Cardiac muscle cell (in vitro differentiated cells and primary cell): ENCODE measurements at regions not wholly inside any gene's neighbourhood (a gene's known extent, or its start where the extent isn't known, plus 50 kb on each side); places are given as distances from the start of the nearest gene placed in this dataset.

Experiments used
- DNase-seq, 2 donors: peaks; one replicate each; pipeline versions ENCODE4 v3.0.0 to v3.0.0-alpha.2; 2010 to 2017; ENCODE audit warnings: low read depth in 1 of 2, low spot score in 1 of 2
- H3K27ac ChIP-seq: fragments of 200-600 bp; sonication (generic); 2 replicates; pipeline ENCODE4 v1.5.1; 2016
- H3K27me3 ChIP-seq: fragments of 200-600 bp; sonication (generic); 2 replicates; pipeline ENCODE4 v1.6.0; 2016; ENCODE audit warnings: control low read depth
- H3K36me3 ChIP-seq: fragments of 200-600 bp; sonication (generic); 2 replicates; pipeline ENCODE4 v1.5.1; 2016; ENCODE audit warnings: control low read depth
- H3K4me1 ChIP-seq: fragments of 200-600 bp; sonication (generic); 2 replicates; pipeline ENCODE4 v1.8.1; 2017; ENCODE audit warnings: low read depth, mild to moderate bottlenecking, mixed run types
- H3K4me3 ChIP-seq: fragments of 200-600 bp; sonication (generic); 2 replicates; pipeline ENCODE4 v1.5.1; 2016; ENCODE audit warnings: mild to moderate bottlenecking
- H3K9me3 ChIP-seq: fragments of 200-600 bp; sonication (generic); 2 replicates; pipeline ENCODE4 v1.5.1; 2017; ENCODE audit warnings: low read depth, mild to moderate bottlenecking, control low read depth
- CTCF ChIP-seq: IDR thresholded peaks from 2 replicates; pipeline ENCODE4 v1.5.1; 2012; ENCODE audit warnings: low read depth, mild to moderate bottlenecking, low read length

GRCh38 chr18:13989199-13989598 is 73.9 kb upstream of the MC2R start:
- H3K27me3 ChIP-seq, result no peaks in the 10 kb centered on the region
- no peaks in the 10 kb centered on the region for H3K36me3 ChIP-seq
- no peaks in the 10 kb centered on the region for H3K9me3 ChIP-seq
- no peak for DNase-seq
- no peak overlapping the region for H3K4me3 ChIP-seq
- no peak for TF ChIP-seq CTCF
- H3K27ac ChIP-seq, result no peak overlapping the region
- H3K4me1 ChIP-seq, result no peaks in the 10 kb centered on the region

GRCh38 chr18:13987956-13988355 is 72.6 kb upstream of the MC2R start:
- no peak for DNase-seq
- Histone ChIP-seq H3K27ac (no peak overlapping the region), H3K9me3 (no peaks in the 10 kb centered on the region), H3K27me3 (no peaks in the 10 kb centered on the region), H3K4me3 (no peak overlapping the region), H3K4me1 (no peaks in the 10 kb centered on the region), H3K36me3 (no peaks in the 10 kb centered on the region)
- no peak for TF ChIP-seq CTCF

GRCh38 chr18:13984080-13984479 is 68.7 kb upstream of the MC2R start:
- no peak overlapping the region for H3K4me3 ChIP-seq
- no peak for DNase-seq
- no peak overlapping the region for H3K27ac ChIP-seq
- no peaks in the 10 kb centered on the region for H3K4me1 ChIP-seq
- H3K9me3 ChIP-seq, result no peaks in the 10 kb centered on the region
- H3K27me3 ChIP-seq, result no peaks in the 10 kb centered on the region
- no peak for TF ChIP-seq CTCF
- no peaks in the 10 kb centered on the region for H3K36me3 ChIP-seq

- no peaks in the 10 kb centered on the region for H3K36me3 ChIP-seq
These were observed 68.2 kb upstream of the MC2R start for GRCh38 chr18:13983506-13983905.

GRCh38 chr18:13982126-13982525 is 66.8 kb upstream of the MC2R start:
- no peak for TF ChIP-seq CTCF
- no peaks in the 10 kb centered on the region for H3K4me1 ChIP-seq
- no peaks in the 10 kb centered on the region for H3K9me3 ChIP-seq
- no peaks in the 10 kb centered on the region for H3K27me3 ChIP-seq
- H3K4me3 ChIP-seq, result no peak overlapping the region
- H3K27ac ChIP-seq, result no peak overlapping the region
- peak in 1 of 2 donors; percentile 60 for DNase-seq
- H3K36me3 ChIP-seq, result no peaks in the 10 kb centered on the region

More at GRCh38 chr18:13983506-13983905, 68.2 kb upstream of the MC2R start:
- Histone ChIP-seq H3K27ac (no peak overlapping the region), H3K9me3 (no peaks in the 10 kb centered on the region), H3K27me3 (no peaks in the 10 kb centered on the region), H3K4me1 (no peaks in the 10 kb centered on the region), H3K4me3 (no peak overlapping the region)
- DNase-seq, result no peak
- no peak for TF ChIP-seq CTCF

- Histone ChIP-seq H3K4me3 (no peak overlapping the region), H3K27me3 (no peaks in the 10 kb centered on the region), H3K9me3 (no peaks in the 10 kb centered on the region), H3K27ac (no peak overlapping the region), H3K4me1 (no peaks in the 10 kb centered on the region), H3K36me3 (no peaks in the 10 kb centered on the region)
- DNase-seq, result no peak
- no peak for TF ChIP-seq CTCF
These were observed 57.8 kb upstream of the MC2R start for GRCh38 chr18:13973061-13973575.
